ENCODE measurements at regions not wholly inside any gene's neighbourhood (a gene's known extent, or its start where the extent isn't known, plus 50 kb on each side); places are given as distances from the start of the nearest gene placed in this dataset.
"Not testable (repeated sequence)": the region's sequence is repeated elsewhere in the genome, so short reads cannot be mapped to it uniquely, and the experiment has no call there.

GRCh38 chr5:117734056-117734455, 1159.4 kb upstream of the SEMA6A start:
- no peak for DNase-seq (ENCODE audit: low read depth, low spot score)

DNA sequence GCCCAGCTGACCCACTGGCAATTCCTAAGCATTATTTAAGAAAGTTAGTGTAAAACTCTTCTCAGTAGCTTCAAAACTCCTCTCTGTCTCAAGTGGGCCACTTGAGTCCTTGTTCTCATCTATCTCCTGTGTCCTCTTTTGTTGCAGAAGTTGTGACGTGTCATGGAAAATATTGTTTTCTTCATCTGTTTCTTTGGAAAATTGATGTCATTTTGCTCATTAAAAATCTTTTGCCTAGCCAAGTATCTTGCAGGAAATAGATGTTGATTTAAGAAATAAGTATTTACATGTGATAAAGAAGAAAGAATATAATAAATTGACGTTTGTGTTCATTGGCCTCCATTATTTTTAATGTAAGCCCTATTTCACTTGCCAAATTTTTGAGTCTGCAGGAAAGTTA, 1158.4 kb upstream of the SEMA6A start:
- DNase-seq (ENCODE audit: low read depth, low spot score) = no peak

GRCh38 chr5:117732264-117732663, 1157.6 kb upstream of the SEMA6A start:
- DNase-seq (ENCODE audit: low read depth, low spot score) = no peak

DNA sequence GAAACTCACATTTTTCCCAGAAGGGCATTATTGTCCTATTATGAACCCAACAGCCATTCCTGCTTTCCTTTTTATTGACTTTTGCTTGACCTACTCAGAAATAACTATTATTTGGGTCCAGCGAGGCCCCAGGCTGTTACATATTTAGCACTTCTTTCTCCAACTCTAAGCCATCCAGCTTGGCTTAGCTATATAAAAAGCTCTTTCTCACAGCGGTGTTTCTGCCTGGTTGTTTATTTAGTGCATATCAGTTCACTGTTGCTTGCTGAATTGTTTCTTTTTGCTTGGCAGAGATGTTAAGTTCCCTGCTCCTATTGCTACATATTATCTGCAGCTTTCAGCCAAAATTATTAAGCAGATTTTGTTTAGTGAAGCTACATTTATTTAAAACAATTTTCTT, 1156.8 kb upstream of the SEMA6A start:
- DNase-seq (ENCODE audit: low read depth, low spot score) = peak; percentile 71

GRCh38 chr5:117720784-117721183, 1146.2 kb upstream of the SEMA6A start:
- not testable (repeated sequence) for DNase-seq (ENCODE audit: low read depth, low spot score)

DNA sequence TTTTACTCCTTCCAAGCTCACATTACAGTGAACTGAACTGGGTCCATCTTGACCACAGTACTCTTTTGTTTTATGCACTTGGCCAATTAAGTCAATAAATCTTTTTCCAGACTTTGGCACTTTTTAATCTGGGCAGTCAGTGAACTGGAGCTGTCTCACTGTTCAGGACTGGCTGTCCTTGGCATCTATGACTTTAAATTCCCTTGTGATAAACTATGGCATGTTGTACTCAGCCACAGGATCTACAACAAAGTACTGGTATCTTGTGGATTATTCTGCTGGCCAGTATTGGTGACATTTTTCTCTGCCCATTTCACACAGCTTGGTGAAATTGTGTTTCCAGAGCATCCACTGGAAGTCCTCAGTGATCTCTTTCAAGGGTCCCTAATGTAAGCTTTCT, 1144.8 kb upstream of the SEMA6A start:
- no peak for DNase-seq (ENCODE audit: low read depth, low spot score)

DNA sequence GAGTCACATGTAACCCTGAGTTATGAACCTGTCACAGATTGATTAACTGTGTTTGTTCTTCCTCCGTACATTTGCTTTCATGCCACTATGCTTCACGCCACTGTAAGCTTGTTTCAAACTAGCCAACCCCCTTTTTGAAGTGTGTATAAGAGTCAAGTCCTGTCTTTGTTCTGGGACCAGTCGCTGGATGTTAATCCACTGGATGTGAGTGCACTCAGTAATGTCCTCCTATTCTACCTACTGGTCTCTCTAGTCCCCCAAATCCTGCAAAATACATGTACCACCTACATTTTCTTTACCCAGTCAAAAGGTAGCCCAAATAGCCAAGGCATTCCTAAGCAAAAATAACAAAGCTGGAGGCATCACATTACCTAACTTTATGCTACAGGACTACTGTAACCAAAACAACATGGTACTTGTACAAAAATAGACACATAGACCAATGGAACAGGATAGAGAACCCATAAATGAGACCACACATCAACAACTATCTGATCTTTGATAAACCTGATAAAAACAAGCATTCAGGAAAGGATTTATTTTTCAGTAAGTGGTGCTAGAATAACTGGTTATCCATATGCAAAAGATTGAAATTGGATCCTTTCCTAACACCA, 1139.1 kb upstream of the SEMA6A start:
- DNase-seq (ENCODE audit: low read depth, low spot score) = no peak

- DNase-seq (ENCODE audit: low read depth, low spot score) = no peak
Observed at GRCh38 chr5:117701062-117701461, 1126.4 kb upstream of the SEMA6A start.

- DNase-seq (ENCODE audit: low read depth, low spot score) = no peak
Observed at GRCh38 chr5:117692606-117693005, 1118.0 kb upstream of the SEMA6A start.

DNA sequence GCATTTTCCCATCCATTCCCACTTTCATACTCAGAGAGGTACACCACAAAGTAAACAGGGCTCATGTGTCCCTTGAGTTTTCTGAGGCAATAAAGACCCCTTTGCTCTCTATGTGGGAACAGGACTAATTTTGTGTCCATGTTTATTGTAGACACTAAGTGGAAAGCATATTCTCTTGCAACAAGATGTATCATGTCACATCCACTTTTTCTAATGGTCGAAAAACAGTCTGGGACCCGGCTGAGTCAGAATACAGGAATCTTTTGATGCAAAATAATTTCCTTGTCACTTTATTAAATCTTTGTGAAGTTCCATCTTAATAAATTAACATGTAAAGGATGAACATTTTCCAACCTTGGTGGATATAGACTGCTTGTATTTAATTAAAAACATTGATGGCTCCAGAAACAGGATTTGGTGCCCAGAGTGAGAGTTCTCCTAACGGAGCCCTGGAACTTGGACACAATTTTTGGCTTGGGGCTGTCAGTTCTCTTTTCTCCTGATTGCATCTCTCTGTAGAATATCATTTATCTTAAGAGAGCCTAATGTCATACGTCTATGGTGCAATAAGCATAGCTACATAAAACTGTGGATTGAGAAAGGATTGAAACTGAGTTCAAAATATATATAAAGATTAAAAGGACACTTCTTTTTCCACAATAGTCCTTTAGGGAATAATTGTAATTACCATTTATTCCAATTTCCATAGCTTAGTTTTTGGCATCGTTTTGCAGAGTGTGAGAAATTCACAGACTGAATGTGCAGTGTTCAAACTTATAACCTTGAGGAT, 1116.7 kb upstream of the SEMA6A start:
- no peak for DNase-seq (ENCODE audit: low read depth, low spot score)

- no peak for DNase-seq (ENCODE audit: low read depth, low spot score)
Observed at GRCh38 chr5:117690612-117691011, 1116.0 kb upstream of the SEMA6A start.

DNA sequence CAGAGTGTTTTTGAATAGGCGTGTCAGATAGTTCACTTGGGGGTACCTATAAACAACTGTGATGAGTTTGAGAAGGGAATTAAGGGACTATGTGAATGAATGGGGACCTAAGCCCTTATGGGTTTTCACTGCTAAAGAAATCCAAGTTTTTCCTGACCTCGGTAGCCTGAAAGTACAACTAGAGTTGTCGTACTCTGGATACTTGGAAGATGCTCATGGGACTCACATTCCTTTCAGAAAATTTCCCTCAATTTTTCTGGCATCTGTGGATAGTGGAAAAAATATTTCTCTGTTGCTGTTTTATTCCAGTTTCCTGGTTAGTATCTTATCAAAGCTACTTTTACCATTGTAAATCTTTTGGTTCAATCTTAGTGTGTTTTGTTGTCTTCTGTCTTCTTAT, 1112.3 kb upstream of the SEMA6A start:
- no peak for DNase-seq (ENCODE audit: low read depth, low spot score)

- no peak for DNase-seq (ENCODE audit: low read depth, low spot score)
Observed at GRCh38 chr5:117682416-117682815, 1107.8 kb upstream of the SEMA6A start.

DNA sequence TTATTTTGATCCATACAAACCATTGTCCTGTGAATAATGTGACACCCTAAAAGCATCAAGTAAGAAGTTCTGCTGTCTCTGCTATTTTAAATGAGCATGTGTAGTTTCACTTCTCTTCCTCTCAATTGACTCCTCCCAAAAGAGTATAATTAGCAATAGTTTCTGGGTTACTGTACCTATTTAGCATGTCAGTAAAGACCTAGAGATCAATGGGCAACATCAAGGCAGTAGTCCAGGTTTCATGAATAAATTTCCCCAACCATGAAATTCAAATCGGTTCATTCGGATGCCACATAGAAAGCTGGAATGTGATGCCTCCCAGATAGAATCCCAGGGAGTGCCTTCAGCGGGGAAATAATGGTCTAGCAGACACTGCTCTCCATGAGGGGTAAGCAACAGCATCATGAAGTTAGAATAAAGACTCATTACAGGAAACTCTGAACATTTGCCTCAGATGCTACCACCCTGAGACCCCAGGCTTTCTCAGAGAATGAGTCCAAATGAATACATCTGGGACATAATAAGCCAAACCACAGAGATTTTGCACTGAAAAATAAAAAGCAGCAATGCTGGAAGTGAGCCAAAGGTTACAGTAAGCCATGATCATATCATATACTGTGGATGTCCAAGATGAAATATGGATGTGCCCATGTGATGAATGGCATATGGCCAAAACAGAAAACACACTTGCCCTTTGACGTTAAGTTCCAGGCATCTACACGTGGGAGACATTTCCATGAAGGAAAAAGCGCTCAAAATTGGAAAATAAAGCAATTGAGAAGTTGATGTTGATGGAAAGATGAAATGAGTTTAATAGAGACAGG, 1107.0 kb upstream of the SEMA6A start:
- DNase-seq (ENCODE audit: low read depth, low spot score) = no peak

DNA sequence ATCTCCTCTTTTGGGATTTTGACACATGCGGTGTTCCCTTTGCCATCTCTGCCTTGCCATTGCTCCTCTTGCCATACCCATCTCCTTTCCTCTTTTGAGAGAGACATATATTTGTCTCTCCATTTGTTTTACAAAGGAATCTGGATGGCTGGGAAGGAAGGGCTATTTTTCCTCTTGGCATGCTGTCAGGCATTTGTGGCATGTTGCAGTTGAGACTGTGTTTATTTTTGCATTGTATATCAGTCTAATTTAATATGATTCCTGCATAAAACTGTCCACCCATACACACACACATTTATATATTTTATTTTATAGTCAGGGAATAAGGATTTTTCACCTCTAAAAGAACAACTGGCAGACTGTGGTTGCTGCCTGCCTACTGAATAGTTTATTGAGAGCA, 1105.8 kb upstream of the SEMA6A start:
- no peak for DNase-seq (ENCODE audit: low read depth, low spot score)

- no peak for DNase-seq (ENCODE audit: low read depth, low spot score)
Observed at GRCh38 chr5:117679046-117679445, 1104.4 kb upstream of the SEMA6A start.

- DNase-seq (ENCODE audit: low read depth, low spot score) = no peak
Observed at GRCh38 chr5:117675646-117676045, 1101.0 kb upstream of the SEMA6A start.

GRCh38 chr5:117671551-117671950, 1096.9 kb upstream of the SEMA6A start:
- no peak for DNase-seq (ENCODE audit: low read depth, low spot score)

DNA sequence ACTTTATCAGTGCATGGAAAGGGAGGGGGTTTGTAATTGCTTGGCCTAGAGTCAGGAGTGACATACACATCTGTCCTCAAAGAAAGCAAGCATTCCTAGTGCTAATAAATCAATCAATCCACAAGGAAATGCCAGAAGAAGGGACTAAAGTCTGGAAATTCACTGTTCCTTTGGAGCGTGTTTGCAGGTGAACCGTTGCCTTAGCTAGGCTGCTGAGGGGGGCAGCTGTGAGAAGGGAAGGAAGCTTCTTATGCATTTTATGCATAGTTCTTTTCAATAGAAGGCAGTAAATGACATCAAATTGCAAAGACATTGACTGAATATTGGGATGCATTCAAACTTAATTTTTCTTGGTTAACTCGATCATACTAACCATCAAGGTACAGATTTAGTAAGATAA, 1092.5 kb upstream of the SEMA6A start:
- DNase-seq (ENCODE audit: low read depth, low spot score) = no peak

GRCh38 chr5:117665121-117665520, 1090.5 kb upstream of the SEMA6A start:
- DNase-seq (ENCODE audit: low read depth, low spot score) = peak; percentile 31

DNA sequence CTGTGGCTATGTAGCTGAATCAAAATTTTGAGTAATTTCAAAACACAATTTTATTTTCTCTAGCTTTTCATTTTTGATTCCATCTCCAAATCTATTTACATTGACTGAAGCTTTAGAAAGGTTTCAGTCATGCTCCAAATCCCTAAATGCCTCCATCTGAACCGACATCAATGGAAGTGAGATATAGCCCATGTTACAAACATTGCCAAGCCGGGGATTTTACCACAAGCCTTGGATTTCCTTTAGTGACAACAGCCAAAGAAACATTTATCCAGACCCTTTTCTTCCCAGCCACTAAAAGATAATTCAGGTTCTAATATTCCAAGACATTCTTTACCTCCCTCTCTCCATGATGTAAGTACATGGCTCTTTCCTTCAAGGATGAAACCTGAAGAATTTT, 1087.7 kb upstream of the SEMA6A start:
- no peak for DNase-seq (ENCODE audit: low read depth, low spot score)

DNA sequence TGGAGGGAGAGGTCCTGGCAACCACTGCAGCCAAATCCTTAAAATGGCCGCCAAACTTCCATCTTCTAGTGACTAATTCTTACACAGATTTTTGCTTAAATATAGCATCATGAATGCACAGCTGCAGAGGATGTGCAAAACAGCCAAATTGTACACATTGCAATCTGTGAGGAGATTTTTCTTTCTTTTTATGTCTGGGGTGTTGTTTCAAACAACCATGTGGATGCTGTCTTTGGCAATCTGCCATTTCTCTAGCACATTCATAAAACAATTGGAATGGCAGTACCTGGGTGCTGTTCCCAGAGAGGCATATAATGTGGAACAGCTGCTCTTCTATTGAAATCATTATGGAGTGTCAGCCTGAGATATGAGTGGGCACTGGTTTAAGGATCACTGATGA, 1082.9 kb upstream of the SEMA6A start:
- peak; percentile 33 for DNase-seq (ENCODE audit: low read depth, low spot score)

DNA sequence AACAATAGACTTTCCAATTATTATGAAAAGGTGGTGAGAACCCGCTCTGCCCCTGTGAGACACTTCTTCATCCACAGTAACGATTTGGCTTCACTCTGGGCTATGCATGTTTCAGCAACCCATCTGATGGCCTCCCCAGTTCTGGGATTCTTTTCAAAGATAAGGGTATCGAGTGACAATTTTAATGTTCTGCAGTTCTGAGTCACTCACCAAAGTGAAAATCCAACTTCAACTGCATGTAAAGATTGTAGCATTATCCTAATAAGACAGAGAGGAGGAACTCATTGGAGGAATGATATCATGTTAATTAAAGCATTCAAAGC, 1078.3 kb upstream of the SEMA6A start:
- DNase-seq (ENCODE audit: low read depth, low spot score) = no peak

All from brain pericyte (primary cell).